ENCODE measurements at regions not wholly inside any gene's neighbourhood (a gene's known extent, or its start where the extent isn't known, plus 50 kb on each side); places are given as distances from the start of the nearest gene placed in this dataset.

- H3K27me3 ChIP-seq (ENCODE audit: control insufficient read depth, low read length) = no peaks in the 10 kb centered on the region
- no peaks in the 10 kb centered on the region for H3K9me2 ChIP-seq (replicated peaks; ENCODE audit: control insufficient read depth, low read length)
- no peaks in the 10 kb centered on the region for H4K20me1 ChIP-seq (ENCODE audit: control insufficient read depth, insufficient read depth, low read depth, low read length)
- H3K9me3 ChIP-seq (ENCODE audit: control insufficient read depth, insufficient read depth, low read length) = no peaks in the 10 kb centered on the region
- H3K27ac ChIP-seq (ENCODE audit: low read depth, low read length) = no peak overlapping the region
- no peak overlapping the region for H3K4me3 ChIP-seq (ENCODE audit: low read length)
- H3K4me1 ChIP-seq (ENCODE audit: control insufficient read depth, low read length) = no peaks in the 10 kb centered on the region
- no peaks in the 10 kb centered on the region for H3K36me3 ChIP-seq (ENCODE audit: control insufficient read depth, low read length)
- TF ChIP-seq, protein P1, sequence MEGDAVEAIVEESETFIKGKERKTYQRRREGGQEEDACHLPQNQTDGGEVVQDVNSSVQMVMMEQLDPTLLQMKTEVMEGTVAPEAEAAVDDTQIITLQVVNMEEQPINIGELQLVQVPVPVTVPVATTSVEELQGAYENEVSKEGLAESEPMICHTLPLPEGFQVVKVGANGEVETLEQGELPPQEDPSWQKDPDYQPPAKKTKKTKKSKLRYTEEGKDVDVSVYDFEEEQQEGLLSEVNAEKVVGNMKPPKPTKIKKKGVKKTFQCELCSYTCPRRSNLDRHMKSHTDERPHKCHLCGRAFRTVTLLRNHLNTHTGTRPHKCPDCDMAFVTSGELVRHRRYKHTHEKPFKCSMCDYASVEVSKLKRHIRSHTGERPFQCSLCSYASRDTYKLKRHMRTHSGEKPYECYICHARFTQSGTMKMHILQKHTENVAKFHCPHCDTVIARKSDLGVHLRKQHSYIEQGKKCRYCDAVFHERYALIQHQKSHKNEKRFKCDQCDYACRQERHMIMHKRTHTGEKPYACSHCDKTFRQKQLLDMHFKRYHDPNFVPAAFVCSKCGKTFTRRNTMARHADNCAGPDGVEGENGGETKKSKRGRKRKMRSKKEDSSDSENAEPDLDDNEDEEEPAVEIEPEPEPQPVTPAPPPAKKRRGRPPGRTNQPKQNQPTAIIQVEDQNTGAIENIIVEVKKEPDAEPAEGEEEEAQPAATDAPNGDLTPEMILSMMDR (IDR thresholded peaks at IDR 0.05; ENCODE audit: low read depth, low read length, poor library complexity, severe bottlenecking) = no peak
- TF ChIP-seq EZH2phosphoT487 (IDR thresholded peaks at IDR 0.05; ENCODE audit: borderline replicate concordance, low read length) = no peak
- no peak overlapping the region for H3K4me2 ChIP-seq (ENCODE audit: low read length)
- no peaks in the 10 kb centered on the region for H3K79me2 ChIP-seq (ENCODE audit: control insufficient read depth, low read length)
- no peaks in the 10 kb centered on the region for H3F3A ChIP-seq (ENCODE audit: control insufficient read depth, insufficient read depth)
These were observed 167.0 kb downstream of the GATA3 start for GRCh38 chr10:8221451-8221850.

DNA sequence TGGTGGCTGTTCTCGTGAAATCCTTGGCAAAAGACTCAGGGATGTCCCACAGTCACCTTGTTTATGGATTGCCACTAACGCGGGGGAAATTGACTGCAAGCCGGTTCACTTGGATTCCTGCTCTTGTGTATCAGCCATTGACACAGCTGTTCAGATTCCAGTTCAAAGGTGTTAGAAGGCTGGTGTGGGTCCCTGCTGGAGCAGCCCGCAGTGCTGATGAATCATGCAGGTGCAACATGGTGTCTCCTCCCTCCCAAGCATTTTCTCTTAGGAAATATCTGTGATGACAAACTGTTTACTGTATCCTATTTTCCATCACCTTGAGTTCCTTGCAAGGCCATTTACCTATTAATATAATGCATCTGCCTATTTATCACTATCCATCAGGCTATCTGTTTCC is 170.1 kb downstream of the GATA3 start:
- Histone ChIP-seq H4K20me1 (ENCODE audit: control insufficient read depth, insufficient read depth, low read depth, low read length) (no peaks in the 10 kb centered on the region), H3K4me3 (ENCODE audit: low read length) (no peak overlapping the region), H3K9me3 (ENCODE audit: control insufficient read depth, insufficient read depth, low read length) (no peaks in the 10 kb centered on the region), H3K4me2 (ENCODE audit: low read length) (no peak overlapping the region), H3K9me2 (replicated peaks; ENCODE audit: control insufficient read depth, low read length) (no peaks in the 10 kb centered on the region), H3K27ac (ENCODE audit: low read depth, low read length) (no peak overlapping the region), H3K4me1 (ENCODE audit: control insufficient read depth, low read length) (no peaks in the 10 kb centered on the region), H3K36me3 (ENCODE audit: control insufficient read depth, low read length) (no peaks in the 10 kb centered on the region), H3F3A (ENCODE audit: control insufficient read depth, insufficient read depth) (no peaks in the 10 kb centered on the region), H3K27me3 (ENCODE audit: control insufficient read depth, low read length) (no peaks in the 10 kb centered on the region), H3K79me2 (ENCODE audit: control insufficient read depth, low read length) (no peaks in the 10 kb centered on the region)
- TF ChIP-seq EZH2phosphoT487 (IDR thresholded peaks at IDR 0.05; ENCODE audit: borderline replicate concordance, low read length) = no peak
- TF ChIP-seq, protein P1 (IDR thresholded peaks at IDR 0.05; ENCODE audit: low read depth, low read length, poor library complexity, severe bottlenecking) = no peak

DNA sequence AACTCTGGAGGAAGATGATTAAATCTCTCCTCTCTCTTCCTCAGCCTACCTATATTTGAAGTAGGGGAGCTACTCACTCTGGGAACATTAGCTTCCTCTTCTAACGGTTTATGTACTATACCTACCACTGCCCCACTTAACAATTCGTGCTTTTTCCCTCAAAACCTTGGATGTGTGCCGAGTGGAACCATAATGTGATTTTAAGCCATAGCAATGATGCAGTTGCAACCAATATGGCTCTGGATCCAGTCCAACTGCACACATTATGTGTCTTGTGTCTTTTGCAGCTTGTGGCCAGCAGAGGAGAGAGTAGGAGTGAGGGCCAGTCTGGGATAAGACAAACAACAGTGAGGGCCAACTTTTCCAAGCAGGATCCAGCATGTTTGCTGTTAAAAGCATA is 170.7 kb downstream of the GATA3 start:
- Histone ChIP-seq H3K79me2 (ENCODE audit: control insufficient read depth, low read length) (no peaks in the 10 kb centered on the region), H3K36me3 (ENCODE audit: control insufficient read depth, low read length) (no peaks in the 10 kb centered on the region), H3K27me3 (ENCODE audit: control insufficient read depth, low read length) (no peaks in the 10 kb centered on the region), H3K27ac (ENCODE audit: low read depth, low read length) (no peak overlapping the region), H3F3A (ENCODE audit: control insufficient read depth, insufficient read depth) (no peaks in the 10 kb centered on the region), H4K20me1 (ENCODE audit: control insufficient read depth, insufficient read depth, low read depth, low read length) (no peaks in the 10 kb centered on the region), H3K4me3 (ENCODE audit: low read length) (no peak overlapping the region), H3K4me2 (ENCODE audit: low read length) (no peak overlapping the region), H3K9me2 (replicated peaks; ENCODE audit: control insufficient read depth, low read length) (no peaks in the 10 kb centered on the region), H3K9me3 (ENCODE audit: control insufficient read depth, insufficient read depth, low read length) (no peaks in the 10 kb centered on the region), H3K4me1 (ENCODE audit: control insufficient read depth, low read length) (no peaks in the 10 kb centered on the region)
- TF ChIP-seq EZH2phosphoT487 (IDR thresholded peaks at IDR 0.05; ENCODE audit: borderline replicate concordance, low read length) = no peak
- TF ChIP-seq, protein P1 (IDR thresholded peaks at IDR 0.05; ENCODE audit: low read depth, low read length, poor library complexity, severe bottlenecking) = no peak

- no peak overlapping the region for H3K4me3 ChIP-seq (ENCODE audit: low read length)
- H3K36me3 ChIP-seq (ENCODE audit: control insufficient read depth, low read length) = no peaks in the 10 kb centered on the region
- H3K4me1 ChIP-seq (ENCODE audit: control insufficient read depth, low read length) = no peaks in the 10 kb centered on the region
- TF ChIP-seq EZH2phosphoT487 (IDR thresholded peaks at IDR 0.05; ENCODE audit: borderline replicate concordance, low read length) = no peak
- TF ChIP-seq, protein P1 (IDR thresholded peaks at IDR 0.05; ENCODE audit: low read depth, low read length, poor library complexity, severe bottlenecking) = no peak
- H4K20me1 ChIP-seq (ENCODE audit: control insufficient read depth, insufficient read depth, low read depth, low read length) = no peaks in the 10 kb centered on the region
- no peaks in the 10 kb centered on the region for H3K9me2 ChIP-seq (replicated peaks; ENCODE audit: control insufficient read depth, low read length)
- H3F3A ChIP-seq (ENCODE audit: control insufficient read depth, insufficient read depth) = no peaks in the 10 kb centered on the region
- no peak overlapping the region for H3K27ac ChIP-seq (ENCODE audit: low read depth, low read length)
- H3K9me3 ChIP-seq (ENCODE audit: control insufficient read depth, insufficient read depth, low read length) = no peaks in the 10 kb centered on the region
- no peaks in the 10 kb centered on the region for H3K27me3 ChIP-seq (ENCODE audit: control insufficient read depth, low read length)
- no peaks in the 10 kb centered on the region for H3K79me2 ChIP-seq (ENCODE audit: control insufficient read depth, low read length)
- H3K4me2 ChIP-seq (ENCODE audit: low read length) = no peak overlapping the region
These were observed 172.8 kb downstream of the GATA3 start for GRCh38 chr10:8227246-8227645.

Data from DOHH2 (cell line).